Mucosa of gallbladder (tissue), 1 donor: ENCODE measurements at regions not wholly inside any gene's neighbourhood (a gene's known extent, or its start where the extent isn't known, plus 50 kb on each side); places are given as distances from the start of the nearest gene placed in this dataset.

Source experiments
- DNase-seq: peaks from one replicate; pipeline ENCODE4 v3.0.0-alpha.2; 2020; ENCODE audit warnings: low spot score
- donor health status: DM: no; HTN: no; CAD: no.

- no peak for DNase-seq
Measured at GRCh38 chr7:28231176-28231575, 50.6 kb upstream of the JAZF1 start.

GRCh38 chr7:28236560-28236959 lies 56.0 kb upstream of the JAZF1 start:
- no peak for DNase-seq

- DNase-seq, result no peak
Measured at GRCh38 chr7:28237363-28237762, 56.8 kb upstream of the JAZF1 start.

- no peak for DNase-seq
Measured at GRCh38 chr7:28239823-28240204, 59.2 kb upstream of the JAZF1 start.

GRCh38 chr7:28240481-28240880 lies 59.9 kb upstream of the JAZF1 start:
- no peak for DNase-seq

GRCh38 chr7:28243861-28244260 lies 63.3 kb upstream of the JAZF1 start:
- no peak for DNase-seq

- DNase-seq, result no peak
Measured at GRCh38 chr7:28245123-28245878, 64.7 kb upstream of the JAZF1 start.

GRCh38 chr7:28246921-28247461 lies 66.4 kb upstream of the JAZF1 start:
- DNase-seq, result no peak

GRCh38 chr7:28258240-28258639 lies 77.6 kb upstream of the JAZF1 start:
- no peak for DNase-seq

- no peak for DNase-seq
Measured at GRCh38 chr7:28260969-28261368, 80.4 kb upstream of the JAZF1 start.

- DNase-seq, result no peak
Measured at GRCh38 chr7:28263622-28264271, 83.2 kb upstream of the JAZF1 start.

- DNase-seq, result no peak
Measured at GRCh38 chr7:28266402-28266801, 85.8 kb upstream of the JAZF1 start.

GRCh38 chr7:28267012-28267411 lies 86.4 kb upstream of the JAZF1 start:
- DNase-seq, result no peak

GRCh38 chr7:28269700-28270361 lies 89.2 kb upstream of the JAZF1 start:
- DNase-seq, result no peak

- no peak for DNase-seq
Measured at GRCh38 chr7:28270536-28270935, 89.9 kb upstream of the JAZF1 start.

GRCh38 chr7:28272461-28272877 lies 91.9 kb upstream of the JAZF1 start:
- peak; percentile 29 for DNase-seq

GRCh38 chr7:28276298-28276697 lies 95.7 kb upstream of the JAZF1 start:
- DNase-seq, result no peak

GRCh38 chr7:28277364-28277763 lies 96.8 kb upstream of the JAZF1 start:
- no peak for DNase-seq

GRCh38 chr7:28277958-28278357 lies 97.4 kb upstream of the JAZF1 start:
- DNase-seq, result no peak

GRCh38 chr7:28280516-28280915 lies 99.9 kb upstream of the JAZF1 start:
- DNase-seq, result no peak

GRCh38 chr7:28290496-28290895 lies 109.9 kb upstream of the JAZF1 start:
- no peak for DNase-seq

- DNase-seq, result no peak
Measured at GRCh38 chr7:28291559-28291958, 111.0 kb upstream of the JAZF1 start.
